ENCODE measurements at regions not wholly inside any gene's neighbourhood (a gene's known extent, or its start where the extent isn't known, plus 50 kb on each side); places are given as distances from the start of the nearest gene placed in this dataset.
"Not testable (repeated sequence)": the region's sequence is repeated elsewhere in the genome, so short reads cannot be mapped to it uniquely, and the experiment has no call there.

DNA sequence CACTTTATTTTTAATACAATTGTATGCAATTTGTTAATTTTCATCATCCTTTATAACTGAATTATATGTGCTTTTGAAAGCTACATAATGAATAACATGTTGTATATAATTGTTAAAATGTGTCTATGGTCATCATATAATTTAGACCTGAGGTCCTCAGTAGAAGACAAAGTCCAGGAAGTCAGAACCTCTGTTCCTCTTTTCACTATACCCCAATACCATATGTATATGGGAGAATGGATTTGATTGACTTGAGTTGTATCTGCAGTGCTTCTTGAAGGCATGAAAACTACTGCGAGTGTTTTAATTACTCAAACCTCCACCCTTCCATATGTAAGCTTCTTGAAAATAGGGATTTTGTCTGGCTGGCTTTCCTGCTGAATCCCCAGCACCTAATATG lies 140.7 kb upstream of the NEDD9 start:
- Histone ChIP-seq H3K9me3 (no peaks in the 10 kb centered on the region), H3K9me2 (no peaks in the 10 kb centered on the region), H3K36me3 (replicated peaks in 1 of 2; ENCODE audit: control insufficient read depth in 1 of 2, insufficient read depth in 2 of 2, low read length in 1 of 2) (no peaks in the 10 kb centered on the region), H2AFZ (ENCODE audit: low read depth) (no peak overlapping the region), H3K4me2 (no peak overlapping the region), H3K79me2 (ENCODE audit: insufficient read depth) (no peaks in the 10 kb centered on the region), H3K4me3 (ENCODE audit: low read depth in 2 of 2, low read length in 1 of 2) (no peak overlapping the region), H3K27ac (ENCODE audit: low read depth in 2 of 2, low read length in 1 of 2) (no peak overlapping the region), H3F3A (replicated peaks; ENCODE audit: insufficient read depth) (no peaks in the 10 kb centered on the region), H4K20me1 (ENCODE audit: insufficient read depth) (no peaks in the 10 kb centered on the region), H3K4me1 (ENCODE audit: control insufficient read depth in 1 of 2, insufficient read depth in 2 of 2, low read depth in 1 of 2, low read length in 1 of 2) (peaks cover 0 to 2% of the 10 kb centered on the region in 2 experiments; a peak in 1 of 4 replicates), H3K27me3 (ENCODE audit: insufficient read depth) (no peaks in the 10 kb centered on the region), H3K9ac (no peak overlapping the region)
- 92% methylated on average over 1 of the region's 1 CpG for WGBS (ENCODE audit: low lambda C conversion rate)
- TF ChIP-seq FOSL2 (IDR thresholded peaks at IDR 0.05; ENCODE audit: borderline replicate concordance, low read depth) (no peak), GABPA (IDR thresholded peaks at IDR 0.05; ENCODE audit: low read depth) (no peak), EP300 (IDR thresholded peaks at IDR 0.05; ENCODE audit: borderline replicate concordance in 1 of 2, low read depth in 1 of 2, low read length in 1 of 2) (no peak), GATA2 (CRISPR knock-in tag; IDR thresholded peaks at IDR 0.05) (no peak), MXI1 (IDR thresholded peaks at IDR 0.05; ENCODE audit: low read depth, low read length) (no peak), NFIC (IDR thresholded peaks at IDR 0.05; ENCODE audit: borderline replicate concordance) (no peak), SMC3 (IDR thresholded peaks at IDR 0.05; ENCODE audit: low read depth, low read length) (no peak)
- ChIA-PET POLR2A (no interaction called here), CTCF (interaction anchor here (1.1 to 1.3 kb wide), 2 partner anchors 9 to 13 kb away, joined by 3 to 4 read pairs; no protein-coding TSS in a partner anchor)
- no peak for DNase-seq

DNA sequence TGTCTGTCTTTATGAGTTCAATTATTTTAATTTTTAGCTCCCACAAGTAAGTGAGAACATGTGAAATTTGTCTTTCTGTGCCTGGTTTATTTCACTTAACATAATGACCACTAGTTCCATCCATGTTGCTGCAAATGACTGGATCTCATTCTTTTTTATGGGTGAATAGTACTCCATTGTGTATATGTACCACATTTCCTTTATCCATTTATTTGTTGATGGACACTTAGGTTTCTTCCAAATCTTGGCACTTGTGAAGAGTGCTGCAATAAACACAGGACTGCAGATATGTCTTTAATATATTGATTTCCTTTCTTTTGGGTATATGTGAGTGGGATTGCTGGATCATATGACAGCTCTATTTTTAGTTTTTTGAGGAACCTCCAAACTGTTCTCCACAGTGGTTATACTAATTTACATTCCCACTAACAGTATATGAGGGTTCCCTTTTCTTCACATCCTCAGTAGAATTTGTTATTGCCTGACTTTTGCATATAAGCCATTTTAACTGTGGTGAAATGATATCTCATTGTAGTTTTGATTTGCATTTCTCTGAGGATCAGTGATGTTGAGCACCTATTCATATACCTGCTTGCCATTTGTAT lies 139.8 kb upstream of the NEDD9 start:
- H3K27ac ChIP-seq (ENCODE audit: low read depth in 2 of 2, low read length in 1 of 2); H3K9me2 ChIP-seq; H3K4me1 ChIP-seq (ENCODE audit: control insufficient read depth in 1 of 2, insufficient read depth in 2 of 2, low read depth in 1 of 2, low read length in 1 of 2); H2AFZ ChIP-seq (ENCODE audit: low read depth); H3K36me3 ChIP-seq (replicated peaks in 1 of 2; ENCODE audit: control insufficient read depth in 1 of 2, insufficient read depth in 2 of 2, low read length in 1 of 2); H3K4me3 ChIP-seq (ENCODE audit: low read depth in 2 of 2, low read length in 1 of 2); H3K27me3 ChIP-seq (ENCODE audit: insufficient read depth); H3K4me2 ChIP-seq; H3F3A ChIP-seq (replicated peaks; ENCODE audit: insufficient read depth); H3K79me2 ChIP-seq (ENCODE audit: insufficient read depth); H3K9me3 ChIP-seq; H4K20me1 ChIP-seq (ENCODE audit: insufficient read depth); POLR2A ChIA-PET; DNase-seq; H3K9ac ChIP-seq: not testable (repeated sequence)
- CTCF ChIA-PET = interaction anchor here (1.3 to 1.7 kb wide), 2 partner anchors 12 to 13 kb away, joined by 3 to 4 read pairs; no protein-coding TSS in a partner anchor

DNA sequence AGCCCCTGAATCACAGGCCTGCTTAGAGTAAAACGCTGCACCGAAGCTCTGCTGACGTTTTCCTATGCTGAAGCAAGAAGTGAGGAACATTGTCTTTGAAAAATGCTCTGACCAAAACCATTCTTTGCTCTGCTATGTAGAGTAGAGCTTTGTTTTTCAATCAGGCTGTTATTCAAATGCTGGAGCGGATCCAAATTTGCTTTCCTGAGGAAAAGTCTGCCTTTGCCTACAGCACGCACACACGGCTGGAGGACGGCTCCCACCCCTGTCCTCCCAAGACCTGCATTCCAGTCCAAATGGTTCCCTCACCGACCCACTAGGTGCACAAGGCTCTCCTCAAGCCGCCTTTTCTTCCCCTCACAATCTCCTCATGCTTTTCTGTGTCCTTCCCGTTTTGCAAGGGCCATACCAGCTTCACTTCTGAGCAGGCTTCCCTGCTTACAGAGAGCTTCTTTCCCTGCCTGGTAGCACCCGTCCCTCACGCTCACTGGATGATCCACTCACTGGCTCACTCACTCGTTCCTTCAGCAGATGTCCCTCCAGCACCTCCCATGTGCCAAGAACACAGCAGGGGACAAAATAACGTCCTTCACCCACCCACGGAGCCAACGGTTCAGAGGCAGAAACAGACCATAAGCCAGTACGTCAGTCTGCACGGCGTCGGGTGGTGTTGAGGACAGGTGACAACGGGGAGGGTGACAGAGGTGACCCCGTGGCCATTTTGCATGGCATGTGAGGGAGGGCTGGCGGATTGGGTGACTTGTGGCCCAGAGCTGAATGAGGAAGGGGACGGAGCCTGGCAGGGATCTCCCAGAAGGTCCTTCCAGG lies 137.9 kb upstream of the NEDD9 start:
- H3F3A ChIP-seq (replicated peaks; ENCODE audit: insufficient read depth) = no peaks in the 10 kb centered on the region
- TF ChIP-seq FOSL2 (IDR thresholded peaks at IDR 0.05; ENCODE audit: borderline replicate concordance, low read depth) (no peak), YY1 (IDR thresholded peaks at IDR 0.05; ENCODE audit: low read depth) (no peak), TAF1 (IDR thresholded peaks at IDR 0.05; ENCODE audit: borderline replicate concordance, low read depth, low read length) (no peak), FOXM1 (IDR thresholded peaks at IDR 0.05; ENCODE audit: low read depth) (no peak), TCF12 (IDR thresholded peaks at IDR 0.05) (no peak), GABPA (IDR thresholded peaks at IDR 0.05; ENCODE audit: low read depth) (no peak), TEAD4 (IDR thresholded peaks at IDR 0.05; ENCODE audit: borderline replicate concordance, insufficient read depth) (no peak)
- TF ChIP-seq, protein P1, sequence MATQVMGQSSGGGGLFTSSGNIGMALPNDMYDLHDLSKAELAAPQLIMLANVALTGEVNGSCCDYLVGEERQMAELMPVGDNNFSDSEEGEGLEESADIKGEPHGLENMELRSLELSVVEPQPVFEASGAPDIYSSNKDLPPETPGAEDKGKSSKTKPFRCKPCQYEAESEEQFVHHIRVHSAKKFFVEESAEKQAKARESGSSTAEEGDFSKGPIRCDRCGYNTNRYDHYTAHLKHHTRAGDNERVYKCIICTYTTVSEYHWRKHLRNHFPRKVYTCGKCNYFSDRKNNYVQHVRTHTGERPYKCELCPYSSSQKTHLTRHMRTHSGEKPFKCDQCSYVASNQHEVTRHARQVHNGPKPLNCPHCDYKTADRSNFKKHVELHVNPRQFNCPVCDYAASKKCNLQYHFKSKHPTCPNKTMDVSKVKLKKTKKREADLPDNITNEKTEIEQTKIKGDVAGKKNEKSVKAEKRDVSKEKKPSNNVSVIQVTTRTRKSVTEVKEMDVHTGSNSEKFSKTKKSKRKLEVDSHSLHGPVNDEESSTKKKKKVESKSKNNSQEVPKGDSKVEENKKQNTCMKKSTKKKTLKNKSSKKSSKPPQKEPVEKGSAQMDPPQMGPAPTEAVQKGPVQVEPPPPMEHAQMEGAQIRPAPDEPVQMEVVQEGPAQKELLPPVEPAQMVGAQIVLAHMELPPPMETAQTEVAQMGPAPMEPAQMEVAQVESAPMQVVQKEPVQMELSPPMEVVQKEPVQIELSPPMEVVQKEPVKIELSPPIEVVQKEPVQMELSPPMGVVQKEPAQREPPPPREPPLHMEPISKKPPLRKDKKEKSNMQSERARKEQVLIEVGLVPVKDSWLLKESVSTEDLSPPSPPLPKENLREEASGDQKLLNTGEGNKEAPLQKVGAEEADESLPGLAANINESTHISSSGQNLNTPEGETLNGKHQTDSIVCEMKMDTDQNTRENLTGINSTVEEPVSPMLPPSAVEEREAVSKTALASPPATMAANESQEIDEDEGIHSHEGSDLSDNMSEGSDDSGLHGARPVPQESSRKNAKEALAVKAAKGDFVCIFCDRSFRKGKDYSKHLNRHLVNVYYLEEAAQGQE (IDR thresholded peaks at IDR 0.05; ENCODE audit: low read depth, low read length) = no peak
- TF ChIP-seq, protein P2, sequence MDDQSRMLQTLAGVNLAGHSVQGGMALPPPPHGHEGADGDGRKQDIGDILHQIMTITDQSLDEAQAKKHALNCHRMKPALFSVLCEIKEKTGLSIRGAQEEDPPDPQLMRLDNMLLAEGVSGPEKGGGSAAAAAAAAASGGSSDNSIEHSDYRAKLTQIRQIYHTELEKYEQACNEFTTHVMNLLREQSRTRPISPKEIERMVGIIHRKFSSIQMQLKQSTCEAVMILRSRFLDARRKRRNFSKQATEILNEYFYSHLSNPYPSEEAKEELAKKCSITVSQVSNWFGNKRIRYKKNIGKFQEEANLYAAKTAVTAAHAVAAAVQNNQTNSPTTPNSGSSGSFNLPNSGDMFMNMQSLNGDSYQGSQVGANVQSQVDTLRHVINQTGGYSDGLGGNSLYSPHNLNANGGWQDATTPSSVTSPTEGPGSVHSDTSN (IDR thresholded peaks at IDR 0.05) = no peak
- no peaks in the 10 kb centered on the region for H3K79me2 ChIP-seq (ENCODE audit: insufficient read depth)
- H3K4me2 ChIP-seq = no peak overlapping the region
- no peak overlapping the region for H3K4me3 ChIP-seq (ENCODE audit: low read depth in 2 of 2, low read length in 1 of 2)
- H2AFZ ChIP-seq (ENCODE audit: low read depth) = no peak overlapping the region
- no peaks in the 10 kb centered on the region for H4K20me1 ChIP-seq (ENCODE audit: insufficient read depth)
- 91% methylated on average over 24 of the region's 24 CpGs for WGBS (ENCODE audit: low lambda C conversion rate)
- no peaks in the 10 kb centered on the region for H3K9me2 ChIP-seq
- H3K9ac ChIP-seq = no peak overlapping the region
- no peaks in the 10 kb centered on the region for H3K36me3 ChIP-seq (replicated peaks in 1 of 2; ENCODE audit: control insufficient read depth in 1 of 2, insufficient read depth in 2 of 2, low read length in 1 of 2)
- peaks cover 4 to 9% of the 10 kb centered on the region in 2 experiments; a peak in 3 of 4 replicates for H3K4me1 ChIP-seq (ENCODE audit: control insufficient read depth in 1 of 2, insufficient read depth in 2 of 2, low read depth in 1 of 2, low read length in 1 of 2)
- no peaks in the 10 kb centered on the region for H3K27me3 ChIP-seq (ENCODE audit: insufficient read depth)
- no peaks in the 10 kb centered on the region for H3K9me3 ChIP-seq
- H3K27ac ChIP-seq (ENCODE audit: low read depth in 2 of 2, low read length in 1 of 2) = no peak overlapping the region
- ChIA-PET CTCF (interaction anchor here (1.7 kb wide), 1 partner anchor 14 kb away, joined by 3 read pairs; no protein-coding TSS in a partner anchor), POLR2A (no interaction called here)
- no peak for DNase-seq
